H1 (cell line): ENCODE measurements at regions not wholly inside any gene's neighbourhood (a gene's known extent, or its start where the extent isn't known, plus 50 kb on each side); places are given as distances from the start of the nearest gene placed in this dataset.
"Not testable (repeated sequence)": the region's sequence is repeated elsewhere in the genome, so short reads cannot be mapped to it uniquely, and the experiment has no call there.

Experiments
- CTCF ChIA-PET: fragments of 300-600 bp; sonication (Branson Sonifier 250); formaldehyde crosslinking; loops from one replicate; lab custom pipeline; 2021; ENCODE audit not compliant: partially characterized antibody; lab: Charles Lee
- POLR2A ChIA-PET: fragments of 300-600 bp; sonication (Branson Sonifier 250); formaldehyde crosslinking; loops from one replicate; lab custom pipeline; 2021; ENCODE audit warnings: inconsistent platforms; ENCODE audit not compliant: partially characterized antibody; lab: Charles Lee
- DNase-seq, 2 experiments: peaks; one replicate each; pipeline versions ENCODE4 v3.0.0 to v3.0.0-alpha.2; 2010 to 2022; ENCODE audit warnings: low spot score in 2 of 2, low read depth in 1 of 2, mixed read lengths in 1 of 2
- FAIRE-seq: peaks from 2 replicates; lab custom pipeline; 2011; peaks lifted over from hg19 to GRCh38; lab: Jason Lieb, UNC
- H2AFZ ChIP-seq: 2 replicates; pipeline ENCODE4 v1.8.1; 2012; ENCODE audit warnings: low read length, inconsistent platforms
- H2AK5ac ChIP-seq: 2 replicates; pipeline ENCODE4 v1.6.1; 2013; ENCODE audit warnings: low read depth, low read length
- H2BK120ac ChIP-seq: replicated peaks from 2 replicates; pipeline ENCODE3; 2013; ENCODE audit warnings: low read depth, low read length, inconsistent platforms
- H2BK12ac ChIP-seq: 2 replicates; pipeline ENCODE4 v1.6.1; 2013; ENCODE audit warnings: low read depth, low read length
- H2BK15ac ChIP-seq: 2 replicates; pipeline ENCODE4 v1.6.1; 2013; ENCODE audit warnings: low read length
- H2BK20ac ChIP-seq: 2 replicates; pipeline ENCODE4 v1.6.1; 2013; ENCODE audit warnings: low read length
- H2BK5ac ChIP-seq: 2 replicates; pipeline ENCODE4 v1.6.1; 2013; ENCODE audit warnings: low read depth, low read length
- H3K14ac ChIP-seq: 2 replicates; pipeline ENCODE4 v1.6.1; 2013; ENCODE audit warnings: inconsistent platforms; ENCODE audit not compliant: insufficient read length
- H3K18ac ChIP-seq: 2 replicates; pipeline ENCODE4 v1.6.1; 2013; ENCODE audit warnings: low read length; ENCODE audit errors: extremely low read depth
- H3K23ac ChIP-seq: 2 replicates; pipeline ENCODE4 v1.6.1; 2013; ENCODE audit warnings: inconsistent platforms; ENCODE audit not compliant: insufficient read length
- H3K23me2 ChIP-seq: 2 replicates; pipeline ENCODE4 v1.6.1; 2013; ENCODE audit warnings: low read depth, low read length
- H3K27ac ChIP-seq: 2 replicates; pipeline ENCODE4 v1.6.1; 2011; ENCODE audit warnings: low read depth, low read length, inconsistent platforms
- H3K27me3 ChIP-seq, 4 experiments: replicated peaks in 1 of 4; 1 replicate in 1 of 4; 2 replicates in 3 of 4; pipeline versions ENCODE4 v1.6.1 to v1.8.1; 2011 to 2013; ENCODE audit warnings: low read length in 3 of 4, mild to moderate bottlenecking in 3 of 4, inconsistent platforms in 2 of 4, mixed read lengths in 2 of 4, moderate library complexity in 1 of 4; ENCODE audit not compliant: control insufficient read depth in 3 of 4, insufficient read depth in 3 of 4; ENCODE audit errors: extremely low read depth in 1 of 4
- H3K36me3 ChIP-seq, 4 experiments: 2 replicates each; pipeline versions ENCODE4 v1.6.1 to v1.8.1; 2011 to 2013; ENCODE audit warnings: mild to moderate bottlenecking in 4 of 4, low read length in 3 of 4, moderate library complexity in 2 of 4, control low read depth in 1 of 4, inconsistent platforms in 1 of 4; ENCODE audit not compliant: insufficient read depth in 4 of 4, control insufficient read depth in 2 of 4
- H3K4ac ChIP-seq: replicated peaks from 2 replicates; pipeline ENCODE3; 2013; ENCODE audit warnings: low read length, low read depth, mixed read lengths, inconsistent platforms; ENCODE audit not compliant: insufficient read length
- H3K4me1 ChIP-seq, 4 experiments: replicated peaks in 1 of 4; 1 replicate in 1 of 4; 2 replicates in 3 of 4; pipeline versions ENCODE4 v1.6.1 to v1.8.1; 2011 to 2013; ENCODE audit warnings: low read length in 3 of 4, inconsistent platforms in 2 of 4, mixed read lengths in 1 of 4; ENCODE audit not compliant: insufficient read depth in 4 of 4, control insufficient read depth in 3 of 4
- H3K4me2 ChIP-seq, 2 experiments: 2 replicates each; pipeline versions ENCODE4 v1.6.1 to v1.8.1; 2011 to 2013; ENCODE audit warnings: low read depth in 2 of 2, low read length in 2 of 2, control low read depth in 1 of 2, inconsistent platforms in 1 of 2, mild to moderate bottlenecking in 1 of 2; ENCODE audit not compliant: insufficient read depth in 1 of 2
- H3K4me3 ChIP-seq, 4 experiments: fragments of 200-600, 300-600 bp in 1 of 4; sonication (generic), shearing (Covaris generic), sonication (Bioruptor Twin) in 1 of 4; 2 replicates each; pipeline versions ENCODE4 v1.5.1 to v1.8.1; 2011 to 2016; ENCODE audit warnings: low read length in 4 of 4, low read depth in 3 of 4, control low read depth in 2 of 4, inconsistent platforms in 2 of 4, mild to moderate bottlenecking in 2 of 4, mixed read lengths in 1 of 4, moderate library complexity in 1 of 4; ENCODE audit not compliant: insufficient read depth in 2 of 4; ENCODE audit errors: extremely low read depth in 1 of 4
- H3K56ac ChIP-seq: replicated peaks from 2 replicates; pipeline ENCODE3; 2013; ENCODE audit warnings: low read depth, mild to moderate bottlenecking, mixed read lengths, low read length, inconsistent platforms; ENCODE audit not compliant: insufficient read length
- H3K79me1 ChIP-seq: 2 replicates; pipeline ENCODE4 v1.6.1; 2013; ENCODE audit warnings: low read depth, low read length, control low read depth
- H3K79me2 ChIP-seq, 2 experiments: 2 replicates each; pipeline versions ENCODE4 v1.6.1 to v1.8.1; 2012 to 2013; ENCODE audit warnings: low read length in 2 of 2, mild to moderate bottlenecking in 2 of 2, inconsistent platforms in 1 of 2; ENCODE audit not compliant: insufficient read depth in 2 of 2, control insufficient read depth in 1 of 2
- H3K9ac ChIP-seq, 4 experiments: replicated peaks in 1 of 4; 1 replicate in 1 of 4; 2 replicates in 3 of 4; pipeline versions ENCODE4 v1.6.1 to v1.8.1; 2011 to 2013; ENCODE audit warnings: low read depth in 3 of 4, low read length in 3 of 4, control low read depth in 2 of 4, mild to moderate bottlenecking in 2 of 4, moderate library complexity in 2 of 4, inconsistent platforms in 1 of 4; ENCODE audit errors: extremely low read depth in 1 of 4
- H3K9me3 ChIP-seq, 2 experiments: 2 replicates each; pipeline versions ENCODE4 v1.6.1 to v1.8.1; 2012 to 2013; ENCODE audit warnings: mild to moderate bottlenecking in 2 of 2, moderate library complexity in 2 of 2, control low read depth in 1 of 2, inconsistent platforms in 1 of 2, low read depth in 1 of 2, low read length in 1 of 2, mixed read lengths in 1 of 2; ENCODE audit not compliant: insufficient read depth in 2 of 2
- H4K20me1 ChIP-seq, 2 experiments: replicated peaks in 1 of 2; 2 replicates each; pipeline versions ENCODE3 to v1.8.1; 2011 to 2013; ENCODE audit warnings: inconsistent platforms in 2 of 2, low read length in 2 of 2, mild to moderate bottlenecking in 1 of 2; ENCODE audit not compliant: insufficient read depth in 2 of 2, control insufficient read depth in 1 of 2
- H4K5ac ChIP-seq: 2 replicates; pipeline ENCODE4 v1.6.1; 2013; ENCODE audit warnings: low read length, low read depth, mixed read lengths, inconsistent platforms; ENCODE audit not compliant: insufficient read length
- H4K8ac ChIP-seq: 2 replicates; pipeline ENCODE4 v1.8.0; 2013; ENCODE audit warnings: mild to moderate bottlenecking, moderate library complexity, low read length, inconsistent platforms; ENCODE audit not compliant: insufficient read depth; ENCODE audit errors: extremely low read depth
- H4K91ac ChIP-seq: replicated peaks from 2 replicates; pipeline ENCODE3; 2013; ENCODE audit warnings: low read length, mixed read lengths, inconsistent platforms; ENCODE audit not compliant: insufficient read length
- BACH1 ChIP-seq: IDR thresholded peaks from 2 replicates; pipeline ENCODE4 v1.6.1; 2012; ENCODE audit warnings: low read length, improper control_type of control experiment
- CBX8 ChIP-seq: fragments of 300-800, 300-1000 bp; sonication (generic); IDR thresholded peaks from 2 replicates; pipeline ENCODE4 v1.7.1; 2016; ENCODE audit warnings: low read depth, low read length, borderline replicate concordance
- CTBP2 ChIP-seq: IDR thresholded peaks from 2 replicates; pipeline ENCODE4 v1.7.0; 2011; ENCODE audit warnings: borderline replicate concordance, mild to moderate bottlenecking, moderate library complexity, mixed read lengths, low read length; ENCODE audit not compliant: insufficient read depth, insufficient read length
- EGR1 ChIP-seq: IDR thresholded peaks from 2 replicates; pipeline ENCODE4 v1.6.1; 2011; ENCODE audit warnings: low read depth, low read length, borderline replicate concordance
- FOSL1 ChIP-seq: IDR thresholded peaks from 2 replicates; pipeline ENCODE4 v1.6.1; 2011; ENCODE audit warnings: mild to moderate bottlenecking, low read depth, low read length, moderate library complexity; ENCODE audit not compliant: insufficient read depth
- GTF2F1 ChIP-seq: IDR thresholded peaks from 2 replicates; pipeline ENCODE4 v1.6.1; 2012; ENCODE audit warnings: low read depth, low read length, improper control_type of control experiment, borderline replicate concordance
- HDAC2 ChIP-seq, 2 experiments: fragments of 300-600 bp in 1 of 2; sonication (generic) in 1 of 2; IDR thresholded peaks; 2 replicates each; pipeline ENCODE4 v1.6.1; 2011 to 2012; ENCODE audit warnings: low read depth in 2 of 2, low read length in 2 of 2, mild to moderate bottlenecking in 2 of 2, moderate library complexity in 2 of 2, borderline replicate concordance in 1 of 2, inconsistent platforms in 1 of 2
- SUZ12 ChIP-seq: fragments of 200-600 bp; sonication (generic); IDR thresholded peaks from 2 replicates; pipeline ENCODE4 v1.6.1; 2012; ENCODE audit warnings: mild to moderate bottlenecking, inconsistent platforms, low read length, moderate library complexity, mixed read lengths
- YY1 ChIP-seq: IDR thresholded peaks from 2 replicates; pipeline ENCODE4 v1.6.1; 2011; ENCODE audit warnings: low read depth, mild to moderate bottlenecking, low read length
- WGBS, 2 experiments: shearing (Covaris generic) in 1 of 2; methylation state at CpG; one replicate each; pipeline versions ENCODE4 v1.1.6 to v1.1.7; 2013 to 2015; ENCODE audit warnings: low lambda C conversion rate in 2 of 2, mixed read lengths in 2 of 2, inconsistent platforms in 1 of 2, low coverage in 1 of 2, missing lambda C conversion rate in 1 of 2; ENCODE audit not compliant: insufficient replicate concordance in 2 of 2, insufficient coverage in 1 of 2, insufficient read length in 1 of 2; ENCODE audit errors: extremely low coverage in 1 of 2, missing lambda C conversion rate in 1 of 2; 5-methylcytosine and 5-hydroxymethylcytosine counted together

- TF ChIP-seq CTBP2 (no peak), YY1 (no peak), FOSL1 (no peak), CBX8 (no peak), EGR1 (no peak), GTF2F1 (no peak), HDAC2 (IDR thresholded peaks at IDR 0.05; ENCODE audit: borderline replicate concordance in 1 of 2, low read depth in 2 of 2, low read length in 2 of 2) (no peak), BACH1 (no peak), SUZ12 (no peak)
- TF ChIP-seq, all 59 proteins: peak for 0
Measured at GRCh38 chr10:53487019-53487983, 714.7 kb upstream of the MBL2 start (continued).

GRCh38 chr10:53485422-53485821 lies 712.8 kb upstream of the MBL2 start:
- DNase-seq, H4K8ac ChIP-seq, H2AFZ ChIP-seq, H4K91ac ChIP-seq, H2BK120ac ChIP-seq, H3K79me2 ChIP-seq, H4K5ac ChIP-seq, H3K23ac ChIP-seq, H3K14ac ChIP-seq, H3K27me3 ChIP-seq, H3K56ac ChIP-seq, H3K79me1 ChIP-seq, FAIRE-seq, H3K4me1 ChIP-seq, H3K4me3 ChIP-seq, H3K4me2 ChIP-seq, H3K23me2 ChIP-seq, H2BK12ac ChIP-seq, POLR2A ChIA-PET, H2BK15ac ChIP-seq, H2BK20ac ChIP-seq, H3K9ac ChIP-seq, H3K27ac ChIP-seq, H3K4ac ChIP-seq, H2BK5ac ChIP-seq, H2AK5ac ChIP-seq, H3K18ac ChIP-seq, H4K20me1 ChIP-seq: not testable (repeated sequence)
- 96% methylated on average over 4 of the region's 4 CpGs; no CpG with 5 or more reads in 1 of the 2 experiments for WGBS, 2 experiments
- peaks cover 31 to 35% of the 10 kb centered on the region in 2 experiments for H3K9me3 ChIP-seq
- peaks cover 0 to 39% (median 15%) of the 10 kb centered on the region in 4 experiments; a peak in 4 of 8 replicates for H3K36me3 ChIP-seq
- CTCF ChIA-PET, result interaction anchor here (0.8 kb wide), 1 partner anchor 24 kb away, joined by 3 read pairs; no protein-coding TSS in a partner anchor
